ENCODE measurements at regions not wholly inside any gene's neighbourhood (a gene's known extent, or its start where the extent isn't known, plus 50 kb on each side); places are given as distances from the start of the nearest gene placed in this dataset.
"Not testable (repeated sequence)": the region's sequence is repeated elsewhere in the genome, so short reads cannot be mapped to it uniquely, and the experiment has no call there.

GRCh38 chr12:97616946-97617345, 154.3 kb downstream of the RMST start:
- no peak for DNase-seq (ENCODE audit: low read depth in 3 of 3)

GRCh38 chr12:97628962-97629361, 166.4 kb downstream of the RMST start:
- DNase-seq (ENCODE audit: low read depth in 3 of 3), result no peak

GRCh38 chr12:97629382-97629781, 166.8 kb downstream of the RMST start:
- no peak for DNase-seq (ENCODE audit: low read depth in 3 of 3)

GRCh38 chr12:97630356-97630755, 167.8 kb downstream of the RMST start:
- DNase-seq (ENCODE audit: low read depth in 3 of 3), result no peak

- no peak for DNase-seq (ENCODE audit: low read depth in 3 of 3)
Observed at GRCh38 chr12:97630875-97631274, 168.3 kb downstream of the RMST start.

- DNase-seq (ENCODE audit: low read depth in 3 of 3), result no peak
Observed at GRCh38 chr12:97637770-97638169, 175.2 kb downstream of the RMST start.

- DNase-seq (ENCODE audit: low read depth in 3 of 3), result no peak
Observed at GRCh38 chr12:97638739-97639138, 176.1 kb downstream of the RMST start.

GRCh38 chr12:97639702-97640101, 177.1 kb downstream of the RMST start:
- DNase-seq (ENCODE audit: low read depth in 3 of 3), result no peak

GRCh38 chr12:97640826-97641225, 178.2 kb downstream of the RMST start:
- DNase-seq (ENCODE audit: low read depth in 3 of 3), result no peak

GRCh38 chr12:97642911-97643310, 180.3 kb downstream of the RMST start:
- DNase-seq (ENCODE audit: low read depth in 3 of 3), result no peak

- no peak for DNase-seq (ENCODE audit: low read depth in 3 of 3)
Observed at GRCh38 chr12:97643924-97644323, 181.3 kb downstream of the RMST start.

GRCh38 chr12:97645726-97646125, 183.1 kb downstream of the RMST start:
- DNase-seq (ENCODE audit: low read depth in 3 of 3), result no peak

GRCh38 chr12:97647142-97647541, 184.5 kb downstream of the RMST start:
- no peak for DNase-seq (ENCODE audit: low read depth in 3 of 3)

- no peak for DNase-seq (ENCODE audit: low read depth in 3 of 3)
Observed at GRCh38 chr12:97650242-97650641, 187.6 kb downstream of the RMST start.

- DNase-seq (ENCODE audit: low read depth in 3 of 3), result not testable (repeated sequence)
Observed at GRCh38 chr12:97656548-97656947, 193.9 kb downstream of the RMST start.

- no peak for DNase-seq (ENCODE audit: low read depth in 3 of 3)
Observed at GRCh38 chr12:97659117-97659880, 196.7 kb downstream of the RMST start.

GRCh38 chr12:97666263-97666662, 203.7 kb downstream of the RMST start:
- no peak for DNase-seq (ENCODE audit: low read depth in 3 of 3)

GRCh38 chr12:97672870-97673269, 210.3 kb downstream of the RMST start:
- DNase-seq (ENCODE audit: low read depth in 3 of 3), result no peak

GRCh38 chr12:97680751-97681150, 218.1 kb downstream of the RMST start:
- DNase-seq (ENCODE audit: low read depth in 3 of 3), result no peak

- DNase-seq (ENCODE audit: low read depth in 3 of 3), result no peak
Observed at GRCh38 chr12:97681612-97682504, 219.3 kb downstream of the RMST start.

GRCh38 chr12:97685360-97685759, 222.8 kb downstream of the RMST start:
- no peak for DNase-seq (ENCODE audit: low read depth in 3 of 3)

- DNase-seq (ENCODE audit: low read depth in 3 of 3), result no peak
Observed at GRCh38 chr12:97701901-97702300, 239.3 kb downstream of the RMST start.

- DNase-seq (ENCODE audit: low read depth in 3 of 3), result no peak
Observed at GRCh38 chr12:97711392-97711791, 248.8 kb downstream of the RMST start.
